ENCODE measurements at regions not wholly inside any gene's neighbourhood (a gene's known extent, or its start where the extent isn't known, plus 50 kb on each side); places are given as distances from the start of the nearest gene placed in this dataset.

DNA sequence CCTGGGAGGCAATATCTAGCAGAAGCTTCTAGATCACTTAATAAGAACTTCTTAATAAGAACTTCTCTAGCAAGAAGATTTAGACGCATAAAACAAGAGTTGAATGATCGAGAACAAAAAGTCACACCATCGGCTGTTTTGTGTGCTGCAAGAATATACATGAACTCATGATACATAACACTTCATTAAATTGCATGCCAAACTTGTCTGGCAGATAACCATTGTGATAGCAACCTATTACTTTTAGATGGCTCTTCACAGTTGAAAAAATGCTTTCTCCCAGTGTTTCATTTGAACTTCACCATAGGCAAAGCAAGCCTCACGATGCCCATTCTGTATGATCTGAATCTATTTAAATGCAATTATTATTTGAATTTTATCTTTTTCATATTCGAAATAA, 249.9 kb downstream of the CBLN4 start:
- H3K27me3 ChIP-seq = no peaks in the 10 kb centered on the region
- H3K36me3 ChIP-seq = no peaks in the 10 kb centered on the region
- no peak for DNase-seq
- no peak for ATAC-seq (ENCODE audit: low FRiP score in 2 of 2)
- TF ChIP-seq POLR2AphosphoS5 (IDR thresholded peaks at IDR 0.05) (no peak), POLR2A (IDR thresholded peaks at IDR 0.05) (no peak), EP300 (IDR thresholded peaks at IDR 0.05) (no peak)
- TF ChIP-seq, protein P1, sequence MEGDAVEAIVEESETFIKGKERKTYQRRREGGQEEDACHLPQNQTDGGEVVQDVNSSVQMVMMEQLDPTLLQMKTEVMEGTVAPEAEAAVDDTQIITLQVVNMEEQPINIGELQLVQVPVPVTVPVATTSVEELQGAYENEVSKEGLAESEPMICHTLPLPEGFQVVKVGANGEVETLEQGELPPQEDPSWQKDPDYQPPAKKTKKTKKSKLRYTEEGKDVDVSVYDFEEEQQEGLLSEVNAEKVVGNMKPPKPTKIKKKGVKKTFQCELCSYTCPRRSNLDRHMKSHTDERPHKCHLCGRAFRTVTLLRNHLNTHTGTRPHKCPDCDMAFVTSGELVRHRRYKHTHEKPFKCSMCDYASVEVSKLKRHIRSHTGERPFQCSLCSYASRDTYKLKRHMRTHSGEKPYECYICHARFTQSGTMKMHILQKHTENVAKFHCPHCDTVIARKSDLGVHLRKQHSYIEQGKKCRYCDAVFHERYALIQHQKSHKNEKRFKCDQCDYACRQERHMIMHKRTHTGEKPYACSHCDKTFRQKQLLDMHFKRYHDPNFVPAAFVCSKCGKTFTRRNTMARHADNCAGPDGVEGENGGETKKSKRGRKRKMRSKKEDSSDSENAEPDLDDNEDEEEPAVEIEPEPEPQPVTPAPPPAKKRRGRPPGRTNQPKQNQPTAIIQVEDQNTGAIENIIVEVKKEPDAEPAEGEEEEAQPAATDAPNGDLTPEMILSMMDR (IDR thresholded peaks at IDR 0.05) = no peak
- 72 to 73% methylated on average over 5 of the region's 5 CpGs for WGBS, 2 donors
- no peak overlapping the region for H3K4me3 ChIP-seq
- H3K9me3 ChIP-seq = no peaks in the 10 kb centered on the region
- H3K27ac ChIP-seq = no peak overlapping the region
- no peaks in the 10 kb centered on the region for H3K4me1 ChIP-seq

DNA sequence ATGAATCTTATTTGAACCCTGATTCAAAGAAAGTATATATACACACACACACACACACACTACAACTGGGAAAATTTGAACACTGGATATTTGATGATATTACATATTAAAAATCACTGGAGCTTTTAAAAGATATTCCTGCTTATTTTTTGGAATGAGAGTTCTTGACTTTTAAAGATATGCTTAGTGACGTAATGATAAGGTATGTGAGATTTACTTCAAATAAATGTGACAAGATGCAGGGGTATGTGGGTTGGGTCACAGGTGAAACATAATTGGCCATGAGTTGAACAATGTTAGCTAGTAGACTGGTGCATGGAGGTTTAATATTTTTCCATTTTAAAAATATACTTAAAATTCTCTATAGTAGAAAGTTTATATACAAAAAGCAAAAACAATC, 258.6 kb downstream of the CBLN4 start:
- DNase-seq (no peak), ATAC-seq (ENCODE audit: low FRiP score in 2 of 2) (no peak)
- Histone ChIP-seq H3K27ac (no peak overlapping the region), H3K27me3 (no peaks in the 10 kb centered on the region), H3K4me1 (no peaks in the 10 kb centered on the region), H3K9me3 (no peaks in the 10 kb centered on the region), H3K36me3 (no peaks in the 10 kb centered on the region), H3K4me3 (no peak overlapping the region)
- 81 to 84% methylated on average over 1 of the region's 1 CpG for WGBS, 2 donors
- TF ChIP-seq POLR2AphosphoS5 (IDR thresholded peaks at IDR 0.05) (no peak), EP300 (IDR thresholded peaks at IDR 0.05) (no peak), POLR2A (IDR thresholded peaks at IDR 0.05) (no peak)
- TF ChIP-seq, protein P1 (IDR thresholded peaks at IDR 0.05) = no peak

DNA sequence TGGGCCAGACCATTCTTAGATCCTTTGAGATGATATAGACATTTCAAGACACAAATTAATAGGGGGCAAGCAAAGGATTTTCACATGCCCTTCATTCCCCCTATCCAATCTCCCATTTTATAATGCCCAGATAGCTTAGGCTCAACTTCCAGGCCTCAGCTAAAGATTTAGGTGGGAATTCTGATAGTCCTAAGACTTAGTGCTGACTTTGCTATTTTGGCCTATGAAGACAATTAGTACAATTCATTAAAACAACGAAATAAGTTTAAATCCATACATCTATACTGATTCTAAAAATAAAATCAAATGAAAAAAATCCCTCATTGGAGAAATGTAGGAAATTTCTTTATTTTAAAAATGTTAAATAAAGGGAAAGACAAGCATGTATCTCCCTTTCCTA, 259.5 kb downstream of the CBLN4 start:
- Histone ChIP-seq H3K27ac (no peak overlapping the region), H3K9me3 (no peaks in the 10 kb centered on the region), H3K4me3 (no peak overlapping the region), H3K4me1 (no peaks in the 10 kb centered on the region), H3K27me3 (no peaks in the 10 kb centered on the region), H3K36me3 (no peaks in the 10 kb centered on the region)
- WGBS, 2 donors = 71% methylated on average over 1 of the region's 1 CpG
- ATAC-seq (ENCODE audit: low FRiP score in 2 of 2) (no peak), DNase-seq (no peak)
- TF ChIP-seq EP300 (IDR thresholded peaks at IDR 0.05) (no peak), POLR2A (IDR thresholded peaks at IDR 0.05) (no peak), POLR2AphosphoS5 (IDR thresholded peaks at IDR 0.05) (no peak)
- TF ChIP-seq, protein P1 (IDR thresholded peaks at IDR 0.05) = no peak

DNA sequence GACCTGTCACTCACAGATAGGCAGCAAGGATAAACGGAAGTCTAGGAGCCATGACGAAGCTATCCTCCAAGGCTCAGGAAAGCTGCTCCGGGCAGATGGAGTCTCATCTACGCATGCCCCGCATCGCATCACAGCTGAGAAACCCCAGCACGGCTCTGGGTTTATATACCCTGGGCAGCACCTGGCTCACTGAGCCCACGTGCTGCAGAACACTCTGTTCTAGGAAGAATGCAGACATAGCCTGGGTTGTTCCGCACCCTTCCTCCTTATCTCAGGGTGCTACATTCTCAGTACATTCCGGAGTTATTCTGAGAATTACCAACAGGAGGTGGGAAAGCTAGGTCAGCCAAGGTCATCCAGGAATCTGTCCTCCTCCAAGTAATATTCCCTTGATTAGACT, 260.4 kb downstream of the CBLN4 start:
- no peak overlapping the region for H3K4me3 ChIP-seq
- 80 to 89% methylated on average over 10 of the region's 10 CpGs for WGBS, 2 donors
- DNase-seq (no peak), ATAC-seq (ENCODE audit: low FRiP score in 2 of 2) (no peak)
- H3K36me3 ChIP-seq = no peaks in the 10 kb centered on the region
- no peak overlapping the region for H3K27ac ChIP-seq
- no peaks in the 10 kb centered on the region for H3K9me3 ChIP-seq
- no peak for TF ChIP-seq EP300 (IDR thresholded peaks at IDR 0.05)
- TF ChIP-seq POLR2A (IDR thresholded peaks at IDR 0.05) = no peak
- TF ChIP-seq, protein P1 (IDR thresholded peaks at IDR 0.05) = no peak
- no peak for TF ChIP-seq POLR2AphosphoS5 (IDR thresholded peaks at IDR 0.05)
- no peaks in the 10 kb centered on the region for H3K4me1 ChIP-seq
- no peaks in the 10 kb centered on the region for H3K27me3 ChIP-seq

DNA sequence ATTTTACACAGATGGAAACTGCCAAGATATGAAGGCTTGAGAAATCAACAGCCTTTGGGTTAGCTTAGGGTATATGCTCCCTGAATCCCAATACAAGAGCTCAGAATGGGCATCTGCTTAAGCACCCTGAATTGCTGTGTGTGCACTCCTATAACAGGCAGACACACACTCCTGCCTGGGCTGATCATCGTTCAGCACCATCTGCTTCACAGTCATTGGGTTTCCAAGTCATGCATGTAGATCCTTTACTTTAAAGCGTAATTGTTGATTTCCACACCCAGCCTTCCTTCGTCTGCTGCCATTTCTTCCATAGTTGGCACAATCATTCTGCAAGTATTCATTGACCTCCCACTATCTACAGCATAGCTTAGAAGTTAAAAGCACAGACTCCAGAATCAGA, 263.5 kb downstream of the CBLN4 start:
- no peak overlapping the region for H3K4me3 ChIP-seq
- no peaks in the 10 kb centered on the region for H3K9me3 ChIP-seq
- no peak overlapping the region for H3K27ac ChIP-seq
- no peaks in the 10 kb centered on the region for H3K4me1 ChIP-seq
- no peak for ATAC-seq (ENCODE audit: low FRiP score in 2 of 2)
- TF ChIP-seq, protein P1 (IDR thresholded peaks at IDR 0.05) = no peak
- no peak for TF ChIP-seq POLR2AphosphoS5 (IDR thresholded peaks at IDR 0.05)
- no peak for TF ChIP-seq EP300 (IDR thresholded peaks at IDR 0.05)
- no peaks in the 10 kb centered on the region for H3K36me3 ChIP-seq
- 85 to 86% methylated on average over 3 of the region's 3 CpGs for WGBS, 2 donors
- no peak for DNase-seq
- no peaks in the 10 kb centered on the region for H3K27me3 ChIP-seq
